Vagina (tissue), 2 donors: ENCODE measurements at regions not wholly inside any gene's neighbourhood (a gene's known extent, or its start where the extent isn't known, plus 50 kb on each side); places are given as distances from the start of the nearest gene placed in this dataset.

Source experiments
- CTCF ChIP-seq, 3 experiments: fragments of 450-650 bp in 2 of 3; fragments of 200-600 bp in 1 of 3; sonication (generic) in 1 of 3; IDR thresholded peaks; one replicate each; pipeline ENCODE4 v1.5.1; 2017 to 2019; ENCODE audit warnings: antibody characterized with exemption in 3 of 3, mild to moderate bottlenecking in 2 of 3, moderate library complexity in 2 of 3
- POLR2A ChIP-seq, 2 donors: fragments of 450-650 bp; IDR thresholded peaks; one replicate each; pipeline ENCODE4 v1.6.1; 2017; ENCODE audit warnings: antibody characterized with exemption in 2 of 2, mild to moderate bottlenecking in 2 of 2, moderate library complexity in 2 of 2
- POLR2AphosphoS5 ChIP-seq, 2 donors: sonication (generic); formaldehyde crosslinking; IDR thresholded peaks; one replicate each; pipeline ENCODE4 v1.9.0; 2017; ENCODE audit warnings: antibody characterized with exemption in 2 of 2, mild to moderate bottlenecking in 2 of 2, low read depth in 1 of 2; ENCODE audit not compliant: insufficient read depth in 1 of 2

- TF ChIP-seq CTCF (IDR thresholded peaks at IDR 0.05) = no peak
- TF ChIP-seq POLR2A (IDR thresholded peaks at IDR 0.05) = no peak
- no peak for TF ChIP-seq POLR2AphosphoS5 (IDR thresholded peaks at IDR 0.05; ENCODE audit: insufficient read depth in 1 of 2, low read depth in 1 of 2)
Observed at GRCh38 chr2:212726403-212726802, 187.8 kb upstream of the ERBB4 start.
